Right kidney (tissue), 1 donor: ENCODE measurements at regions not wholly inside any gene's neighbourhood (a gene's known extent, or its start where the extent isn't known, plus 50 kb on each side); places are given as distances from the start of the nearest gene placed in this dataset.
A peak's percentile ranks its signal among the peaks of the same experiment; 100 is the strongest.

Experiments
- DNase-seq: peaks from one replicate; pipeline ENCODE4 v3.0.0-alpha.2; 2016

- DNase-seq, result no peak
These were observed 457.7 kb downstream of the RFPL4B start for GRCh38 chr6:112804638-112805330.

GRCh38 chr6:112806163-112806865 lies 459.2 kb downstream of the RFPL4B start:
- no peak for DNase-seq

- no peak for DNase-seq
These were observed 474.3 kb downstream of the RFPL4B start for GRCh38 chr6:112821476-112821875.

GRCh38 chr6:112822769-112823168 lies 475.6 kb downstream of the RFPL4B start:
- DNase-seq, result no peak

GRCh38 chr6:112827793-112828192 lies 480.7 kb downstream of the RFPL4B start:
- DNase-seq, result no peak

GRCh38 chr6:112831022-112831421 lies 483.9 kb downstream of the RFPL4B start:
- DNase-seq, result no peak

GRCh38 chr6:112833581-112834131 lies 486.5 kb downstream of the RFPL4B start:
- no peak for DNase-seq

GRCh38 chr6:112835078-112835477 lies 487.9 kb downstream of the RFPL4B start:
- no peak for DNase-seq

- peak; percentile 11 for DNase-seq
These were observed 492.4 kb downstream of the RFPL4B start for GRCh38 chr6:112839525-112839961.

- no peak for DNase-seq
These were observed 494.6 kb downstream of the RFPL4B start for GRCh38 chr6:112841553-112842329.

GRCh38 chr6:112842330-112842685 lies 495.2 kb downstream of the RFPL4B start:
- DNase-seq, result no peak

GRCh38 chr6:112846681-112847080 lies 499.6 kb downstream of the RFPL4B start:
- no peak for DNase-seq

GRCh38 chr6:112851146-112851545 lies 504.0 kb downstream of the RFPL4B start:
- DNase-seq, result no peak

- DNase-seq, result no peak
These were observed 506.0 kb downstream of the RFPL4B start for GRCh38 chr6:112853162-112853561.

- DNase-seq, result no peak
These were observed 516.6 kb downstream of the RFPL4B start for GRCh38 chr6:112863753-112864152.

GRCh38 chr6:112865131-112865530 lies 518.0 kb downstream of the RFPL4B start:
- no peak for DNase-seq

- no peak for DNase-seq
These were observed 527.8 kb downstream of the RFPL4B start for GRCh38 chr6:112874881-112875280.

- peak; percentile 17 for DNase-seq
These were observed 530.3 kb downstream of the RFPL4B start for GRCh38 chr6:112877134-112878100.

- no peak for DNase-seq
These were observed 532.8 kb downstream of the RFPL4B start for GRCh38 chr6:112879920-112880413.

GRCh38 chr6:112881027-112881426 lies 533.9 kb downstream of the RFPL4B start:
- no peak for DNase-seq
